Erythroblast (primary cell): ENCODE measurements at regions not wholly inside any gene's neighbourhood (a gene's known extent, or its start where the extent isn't known, plus 50 kb on each side); places are given as distances from the start of the nearest gene placed in this dataset.

ENCODE experiments used
- GATA1 ChIP-seq: IDR thresholded peaks from 2 replicates; pipeline ENCODE4 v1.6.1; 2011; ENCODE audit warnings: low read depth, mild to moderate bottlenecking, control low read depth, low read length, moderate library complexity
- POLR2A ChIP-seq: IDR thresholded peaks from 2 replicates; pipeline ENCODE4 v1.6.1; 2011; ENCODE audit warnings: mild to moderate bottlenecking, low read length

- TF ChIP-seq POLR2A = no peak
- no peak for TF ChIP-seq GATA1
These were observed 798.5 kb downstream of the TRIB2 start for GRCh38 chr2:13515254-13515653.
